K562 (cell line): ENCODE measurements at regions not wholly inside any gene's neighbourhood (a gene's known extent, or its start where the extent isn't known, plus 50 kb on each side); places are given as distances from the start of the nearest gene placed in this dataset.

Experiments used
- ATAC-seq: fragments of 200-7000 bp; cut with Tn5 transposase; 3 replicates; pipeline ENCODE4 v1.9.1; 2020; ENCODE audit warnings: moderate library complexity
- BruUV-seq: library from RNA; stranded (reverse); fragments of 400-500 nt; replicated peaks from 2 replicates; lab custom pipeline; 2021; lab: Mats Ljungman, UMichigan
- CTCF ChIA-PET: fragments of 300-600 bp; formaldehyde crosslinking; extraction: SDS; loops from one replicate; lab custom pipeline; 2021; ENCODE audit warnings: low intra/inter-chr PET ratio; lab: Yijun Ruan, JAX
- POLR2A ChIA-PET: fragments of 300-600, 350-650 bp; sonication (Branson Sonifier 250); formaldehyde crosslinking; extraction: SDS; loops from one replicate; lab custom pipeline; 2021; ENCODE audit warnings: antibody characterized with exemption, inconsistent platforms; lab: Yijun Ruan, JAX
- DNase-seq, 4 experiments: peaks; one replicate each; pipeline versions ENCODE4 v3.0.0 to v3.0.0-alpha.2; 2011 to 2018; ENCODE audit warnings: low spot score in 3 of 4, mixed read lengths in 3 of 4; ENCODE audit errors: extremely low read depth in 1 of 4
- FAIRE-seq: peaks from 2 replicates; lab custom pipeline; 2011; peaks lifted over from hg19 to GRCh38; lab: Jason Lieb, UNC
- H2AFZ ChIP-seq: 2 replicates; pipeline ENCODE4 v1.6.0; 2011; ENCODE audit warnings: low read depth, low read length, control low read depth, inconsistent platforms
- H3K27ac ChIP-seq: fragments of 200-600 bp; 3 replicates; pipeline ENCODE4 v1.8.0; 2011; ENCODE audit warnings: low read depth, mild to moderate bottlenecking, control low read depth, inconsistent platforms, low read length, moderate library complexity, mixed read lengths; ENCODE audit errors: extremely low read depth
- H3K27me3 ChIP-seq, 2 experiments: fragments of 300-600 bp in 1 of 2; 2 replicates in 1 of 2; 3 replicates in 1 of 2; pipeline versions ENCODE4 v1.6.0 to v1.8.0; 2011; ENCODE audit warnings: inconsistent platforms in 2 of 2, low read length in 2 of 2, mild to moderate bottlenecking in 1 of 2, mixed read lengths in 1 of 2, moderate library complexity in 1 of 2; ENCODE audit not compliant: control insufficient read depth in 2 of 2, insufficient read depth in 2 of 2
- H3K36me3 ChIP-seq: fragments of 300-600 bp; 3 replicates; pipeline ENCODE4 v1.8.0; 2011; ENCODE audit warnings: mild to moderate bottlenecking, low read length, inconsistent platforms; ENCODE audit not compliant: control insufficient read depth, insufficient read depth
- H3K4me1 ChIP-seq, 2 experiments: fragments of 200-600 bp in 1 of 2; replicated peaks in 1 of 2; 2 replicates in 1 of 2; 3 replicates in 1 of 2; pipeline versions ENCODE4 v1.5.1 to v1.8.0; 2011; ENCODE audit warnings: inconsistent platforms in 2 of 2, low read length in 2 of 2, mild to moderate bottlenecking in 1 of 2, mixed read lengths in 1 of 2, moderate library complexity in 1 of 2; ENCODE audit not compliant: control insufficient read depth in 2 of 2, insufficient read depth in 2 of 2
- H3K4me2 ChIP-seq: 2 replicates; pipeline ENCODE4 v1.6.1; 2011; ENCODE audit warnings: low read length, control low read depth, inconsistent platforms, mixed read lengths; ENCODE audit not compliant: insufficient read depth
- H3K4me3 ChIP-seq: fragments of 200-600 bp; sonication (generic), shearing (Covaris generic); 2 replicates; pipeline ENCODE4 v1.5.1; 2016; ENCODE audit warnings: control low read depth, inconsistent platforms
- H3K79me2 ChIP-seq: fragments of 200-600 bp; 3 replicates; pipeline ENCODE4 v1.8.0; 2011; ENCODE audit warnings: low read length, inconsistent platforms; ENCODE audit not compliant: control insufficient read depth, insufficient read depth
- H3K9ac ChIP-seq, 2 experiments: 2 replicates each; pipeline versions ENCODE4 v1.6.0 to v1.6.1; 2011; ENCODE audit warnings: low read depth in 2 of 2, low read length in 2 of 2, control low read depth in 1 of 2, inconsistent platforms in 1 of 2, mild to moderate bottlenecking in 1 of 2, mixed read lengths in 1 of 2; ENCODE audit not compliant: insufficient read depth in 1 of 2
- H3K9me1 ChIP-seq: one replicate; pipeline ENCODE4 v1.6.0; 2011; ENCODE audit warnings: inconsistent platforms, mild to moderate bottlenecking, low read length, moderate library complexity; ENCODE audit not compliant: control insufficient read depth, insufficient read depth
- H3K9me3 ChIP-seq: replicated peaks from 2 replicates; pipeline ENCODE4 v1.5.1; 2011; ENCODE audit warnings: low read depth, low read length, inconsistent platforms; ENCODE audit not compliant: control insufficient read depth, insufficient read depth
- H4K20me1 ChIP-seq: replicated peaks from 2 replicates; pipeline ENCODE4 v1.6.1; 2011; ENCODE audit warnings: low read length, inconsistent platforms, mixed read lengths; ENCODE audit not compliant: control insufficient read depth, insufficient read depth
- CREB1 ChIP-seq, 2 experiments: sonication (generic) in 1 of 2; formaldehyde crosslinking in 1 of 2; IDR thresholded peaks; 2 replicates each; pipeline versions ENCODE4 v1.6.1 to v1.8.0; 2012 to 2022; ENCODE audit warnings: inconsistent platforms in 1 of 2, mild to moderate bottlenecking in 1 of 2, missing genetic modification reagents in 1 of 2, moderate library complexity in 1 of 2
- ESRRA ChIP-seq: fragments of 450-650 bp; IDR thresholded peaks from 2 replicates; pipeline ENCODE4 v1.6.1; 2014; ENCODE audit warnings: low read depth, mild to moderate bottlenecking, moderate library complexity, borderline replicate concordance
- FOSL1 ChIP-seq: fragments of 200-800 bp; sonication (Bioruptor generic); conservative IDR thresholded peaks from 2 replicates; pipeline ENCODE4 v1.6.1; 2016; ENCODE audit warnings: missing genetic modification characterization, missing compliant biosample characterization
- FOXK1 ChIP-seq: sonication (generic); formaldehyde crosslinking; IDR thresholded peaks from 2 replicates; pipeline ENCODE4 v1.8.0; 2022; ENCODE audit warnings: missing genetic modification reagents, mild to moderate bottlenecking, borderline replicate concordance
- FUS ChIP-seq: fragments of 200-400 bp; formaldehyde crosslinking; optimal IDR thresholded peaks from 2 replicates; pipeline ENCODE3; 2017; ENCODE audit warnings: low read depth, low read length
- GABPB1 ChIP-seq: sonication (generic); formaldehyde crosslinking; IDR thresholded peaks from 2 replicates; pipeline ENCODE4 v1.8.0; 2022; ENCODE audit warnings: mild to moderate bottlenecking, missing genetic modification reagents
- HDAC2 ChIP-seq: fragments of 450-650 bp; IDR thresholded peaks from 2 replicates; pipeline ENCODE4 v1.6.1; 2016; ENCODE audit warnings: mild to moderate bottlenecking
- KAT7 ChIP-seq: sonication (generic); formaldehyde crosslinking; IDR thresholded peaks from 2 replicates; pipeline ENCODE4 v1.8.0; 2022; ENCODE audit warnings: missing genetic modification reagents, mild to moderate bottlenecking, borderline replicate concordance
- NFYB ChIP-seq: IDR thresholded peaks from 2 replicates; pipeline ENCODE4 v1.6.1; 2011; ENCODE audit warnings: mild to moderate bottlenecking, moderate library complexity; ENCODE audit not compliant: insufficient read length; ENCODE audit errors: extremely low read depth
- POLR2AphosphoS2 ChIP-seq: IDR thresholded peaks from 2 replicates; pipeline ENCODE4 v1.6.1; 2012; ENCODE audit warnings: low read length, improper control_type of control experiment
- TSC22D4 ChIP-seq: fragments of 450-650 bp; IDR thresholded peaks from 2 replicates; pipeline ENCODE4 v1.6.1; 2016; ENCODE audit warnings: missing genetic modification characterization, missing biosample characterization, control low read depth
- ZNF384 ChIP-seq: IDR thresholded peaks from 2 replicates; pipeline ENCODE4 v1.6.1; 2012; ENCODE audit warnings: low read depth, low read length, improper control_type of control experiment
- ZNF561 ChIP-seq: fragments of 450-650 bp; formaldehyde crosslinking; conservative IDR thresholded peaks from 2 replicates; pipeline ENCODE4 v1.4.0; 2020; ENCODE audit warnings: mild to moderate bottlenecking, moderate library complexity
- WGBS: fragments of 100-300 bp; shearing (Covaris generic); methylation state at CpG from one replicate; pipeline ENCODE4 v1.1.6; 2016; ENCODE audit warnings: low coverage, mixed read lengths; ENCODE audit not compliant: insufficient coverage; ENCODE audit errors: missing lambda C conversion rate; 5-methylcytosine and 5-hydroxymethylcytosine counted together
- in situ Hi-C: fragments of 300-500 bp; cut with MboI; formaldehyde crosslinking; loops from 4 replicates; pipeline ENCODE4 v1.15.0; 2018; ENCODE audit warnings: inconsistent platforms, mixed read lengths
- intact Hi-C: fragments of 100-400 bp; cut with micrococcal nuclease; formaldehyde crosslinking; loops from 2 replicates; pipeline ENCODE4 v1.14.2; 2022
- TF ChIP-seq, protein P1 (sequence below): sonication (generic); formaldehyde crosslinking; IDR thresholded peaks from 2 replicates; pipeline ENCODE4 v1.8.0; 2022; ENCODE audit warnings: mild to moderate bottlenecking, missing genetic modification reagents

DNA sequence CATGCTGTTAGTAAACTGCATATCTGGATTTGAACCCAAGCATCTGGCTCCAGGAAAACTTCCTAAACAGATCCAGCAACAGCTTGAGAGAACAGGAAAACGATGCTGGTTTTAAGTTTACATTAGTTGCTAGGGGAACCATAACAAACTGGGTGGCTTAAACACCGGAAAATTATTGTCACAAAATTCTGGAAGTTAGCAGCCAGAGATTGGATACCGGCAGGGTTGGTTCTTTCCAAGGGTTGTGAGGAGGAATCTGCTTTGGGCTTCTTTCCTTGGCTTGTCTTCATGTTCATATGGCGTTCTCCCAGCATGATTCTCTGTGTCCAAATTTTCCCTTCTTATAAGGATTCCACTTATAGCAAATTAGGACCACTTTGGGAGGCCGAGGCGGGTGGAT, 276.9 kb upstream of the TOM1L1 start:
- Histone ChIP-seq H3K27ac (no peak overlapping the region), H4K20me1 (no peaks in the 10 kb centered on the region), H3K36me3 (no peaks in the 10 kb centered on the region), H3K9ac (no peak overlapping the region), H3K4me2 (no peak overlapping the region), H3K27me3 (no peaks in the 10 kb centered on the region), H3K9me3 (no peaks in the 10 kb centered on the region), H2AFZ (no peak overlapping the region), H3K79me2 (no peaks in the 10 kb centered on the region), H3K4me1 (no peaks in the 10 kb centered on the region), H3K9me1 (no peaks in the 10 kb centered on the region), H3K4me3 (no peak overlapping the region)
- ATAC-seq: no peak
- ChIA-PET POLR2A (no interaction called here), CTCF (interaction anchor here (0.6 kb wide), 1 partner anchor 201 kb away, joined by 3 read pairs; no protein-coding TSS in a partner anchor)
- DNase-seq: no peak
- in situ Hi-C loops (no loop called here), intact Hi-C loops (no loop called here)
- TF ChIP-seq ZNF384 (no peak), FUS (no peak), FOSL1 (tag) (no peak), ESRRA (no peak), KAT7 (CRISPR knock-in tag) (no peak), NFYB (no peak), CREB1 (IDR thresholded peaks at IDR 0.05) (no peak), CREB1 (CRISPR knock-in tag; IDR thresholded peaks at IDR 0.05) (no peak), ZNF561 (CRISPR knock-in tag) (no peak), TSC22D4 (tag) (no peak), GABPB1 (CRISPR knock-in tag) (no peak), HDAC2 (no peak), FOXK1 (no peak), POLR2AphosphoS2 (no peak)
- TF ChIP-seq, protein P1, sequence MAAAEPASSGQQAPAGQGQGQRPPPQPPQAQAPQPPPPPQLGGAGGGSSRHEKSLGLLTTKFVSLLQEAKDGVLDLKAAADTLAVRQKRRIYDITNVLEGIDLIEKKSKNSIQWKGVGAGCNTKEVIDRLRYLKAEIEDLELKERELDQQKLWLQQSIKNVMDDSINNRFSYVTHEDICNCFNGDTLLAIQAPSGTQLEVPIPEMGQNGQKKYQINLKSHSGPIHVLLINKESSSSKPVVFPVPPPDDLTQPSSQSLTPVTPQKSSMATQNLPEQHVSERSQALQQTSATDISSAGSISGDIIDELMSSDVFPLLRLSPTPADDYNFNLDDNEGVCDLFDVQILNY: no peak
- no TSS peak for BruUV-seq
- FAIRE-seq: no peak
- WGBS: 0% methylated on average over 6 of the region's 6 CpGs
